GM12874 (cell line): ENCODE measurements at regions not wholly inside any gene's neighbourhood (a gene's known extent, or its start where the extent isn't known, plus 50 kb on each side); places are given as distances from the start of the nearest gene placed in this dataset.

Source experiments
- TF ChIP-seq, protein P1 (sequence below): IDR thresholded peaks from 2 replicates; pipeline ENCODE4 v1.5.1; 2011; ENCODE audit warnings: low read depth, mild to moderate bottlenecking, control low read depth, low read length, moderate library complexity; ENCODE audit not compliant: insufficient read depth

DNA sequence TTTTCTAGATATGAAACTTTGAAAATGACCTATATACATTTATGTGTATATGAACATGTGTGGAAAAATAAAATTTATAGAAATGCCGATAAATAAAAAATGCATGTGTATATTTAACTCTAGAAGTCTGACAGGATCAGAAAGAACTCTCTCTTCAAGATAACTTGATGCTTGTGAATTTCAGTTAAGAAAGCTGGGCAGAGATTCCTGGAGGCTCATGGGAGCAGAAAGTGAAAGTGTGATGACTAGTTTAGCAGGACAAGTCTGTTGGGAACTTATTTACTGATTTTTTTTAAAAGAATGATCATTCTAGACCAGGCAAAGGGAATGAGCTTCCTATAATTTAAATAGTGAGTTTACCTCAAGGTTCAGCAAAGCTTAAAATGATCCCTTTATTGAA lies 81.5 kb upstream of the KCNAB1 start:
- TF ChIP-seq, protein P1, sequence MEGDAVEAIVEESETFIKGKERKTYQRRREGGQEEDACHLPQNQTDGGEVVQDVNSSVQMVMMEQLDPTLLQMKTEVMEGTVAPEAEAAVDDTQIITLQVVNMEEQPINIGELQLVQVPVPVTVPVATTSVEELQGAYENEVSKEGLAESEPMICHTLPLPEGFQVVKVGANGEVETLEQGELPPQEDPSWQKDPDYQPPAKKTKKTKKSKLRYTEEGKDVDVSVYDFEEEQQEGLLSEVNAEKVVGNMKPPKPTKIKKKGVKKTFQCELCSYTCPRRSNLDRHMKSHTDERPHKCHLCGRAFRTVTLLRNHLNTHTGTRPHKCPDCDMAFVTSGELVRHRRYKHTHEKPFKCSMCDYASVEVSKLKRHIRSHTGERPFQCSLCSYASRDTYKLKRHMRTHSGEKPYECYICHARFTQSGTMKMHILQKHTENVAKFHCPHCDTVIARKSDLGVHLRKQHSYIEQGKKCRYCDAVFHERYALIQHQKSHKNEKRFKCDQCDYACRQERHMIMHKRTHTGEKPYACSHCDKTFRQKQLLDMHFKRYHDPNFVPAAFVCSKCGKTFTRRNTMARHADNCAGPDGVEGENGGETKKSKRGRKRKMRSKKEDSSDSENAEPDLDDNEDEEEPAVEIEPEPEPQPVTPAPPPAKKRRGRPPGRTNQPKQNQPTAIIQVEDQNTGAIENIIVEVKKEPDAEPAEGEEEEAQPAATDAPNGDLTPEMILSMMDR: no peak

DNA sequence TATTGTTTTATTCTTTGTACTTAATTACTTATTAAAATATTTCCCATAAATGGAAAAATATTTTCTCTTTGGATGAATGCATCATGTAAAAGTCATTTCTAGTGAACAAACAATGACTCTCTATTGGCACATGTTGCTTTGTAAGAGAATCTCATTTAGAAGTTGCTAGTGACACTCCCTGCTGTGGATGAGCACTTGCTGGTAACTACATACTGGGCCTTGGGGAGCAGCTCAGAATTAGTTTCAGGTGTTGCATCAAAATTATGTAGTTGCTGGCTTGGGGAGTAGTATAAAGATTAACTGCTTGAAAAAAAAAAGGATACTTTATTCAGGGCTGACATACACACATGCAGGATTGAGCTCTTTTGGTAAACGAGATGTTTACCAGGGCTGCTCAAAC lies 80.3 kb upstream of the KCNAB1 start:
- TF ChIP-seq, protein P1: no peak

DNA sequence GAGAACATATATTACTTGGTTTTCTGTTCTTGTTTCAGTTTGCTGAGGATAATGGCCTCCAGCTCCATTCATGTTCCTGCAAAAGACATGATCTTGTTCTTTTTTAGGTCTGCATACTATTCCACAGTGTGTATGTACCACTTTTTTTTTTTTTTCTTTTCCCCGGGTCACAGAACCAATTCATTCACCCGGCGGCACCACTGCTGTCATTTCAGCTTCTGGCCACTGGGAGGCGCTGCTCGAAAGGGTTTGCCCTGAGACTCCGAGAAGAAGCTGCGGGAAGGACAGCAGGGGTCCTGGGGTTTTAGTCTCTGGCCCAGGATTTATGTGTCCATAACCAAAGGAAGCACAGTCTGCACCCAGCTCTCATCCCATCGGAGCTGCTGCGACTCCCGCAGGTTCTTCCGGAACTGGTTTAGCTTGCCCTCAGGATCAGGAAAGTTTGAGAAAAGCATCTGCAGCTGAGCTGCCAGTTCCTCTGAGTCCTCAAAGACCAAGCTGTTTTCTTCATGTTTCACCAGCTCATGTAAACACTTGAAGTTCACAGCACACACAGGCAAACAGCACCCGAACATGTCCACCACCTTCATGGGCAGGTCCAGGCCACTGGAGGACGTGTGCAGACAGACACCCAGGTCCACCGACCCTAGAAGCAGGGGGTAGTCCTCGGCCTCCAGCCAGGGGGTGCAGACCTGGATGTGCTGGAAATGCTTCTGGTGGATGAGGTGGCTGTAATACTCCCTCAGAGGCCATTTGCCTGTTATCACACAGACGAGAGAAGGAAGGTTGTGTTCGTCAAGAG lies 76.3 kb upstream of the KCNAB1 start:
- TF ChIP-seq, protein P1: peak; percentile 59

DNA sequence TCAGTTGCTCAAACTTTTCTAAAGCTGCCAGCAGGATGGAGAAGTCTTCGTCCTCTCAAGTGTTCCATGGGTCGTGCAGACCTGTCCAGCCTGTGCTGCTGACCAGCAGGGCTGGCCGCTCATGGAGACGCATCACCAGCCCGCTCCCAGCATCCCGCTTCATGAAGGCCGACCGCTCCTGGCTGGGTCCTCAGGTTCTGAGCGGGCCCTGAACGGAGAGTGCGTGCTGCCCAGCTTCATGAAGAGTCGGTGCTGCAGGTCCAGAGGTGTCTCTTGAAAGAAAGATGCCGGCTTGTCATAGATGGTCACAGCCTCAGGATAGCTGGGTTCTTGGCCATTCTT lies 75.8 kb upstream of the KCNAB1 start:
- TF ChIP-seq, protein P1: no peak

DNA sequence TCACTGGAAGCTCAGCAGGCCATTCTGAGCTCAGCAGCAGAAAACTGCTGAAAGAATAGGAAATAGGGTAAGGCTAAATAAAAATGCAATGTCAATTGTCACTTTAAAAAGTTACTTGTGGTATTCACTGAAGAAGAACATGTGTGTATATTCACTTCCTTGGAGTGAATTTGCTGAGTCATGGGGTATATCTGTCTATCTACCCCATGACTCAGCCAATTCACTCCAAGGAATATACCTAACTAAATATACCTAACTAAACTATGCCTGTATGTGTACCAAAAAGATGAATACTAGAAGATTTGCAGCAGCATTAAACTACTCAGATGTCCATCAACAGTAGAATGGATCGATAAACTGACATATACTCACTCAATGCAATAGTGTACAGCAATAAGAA lies 69.5 kb upstream of the KCNAB1 start:
- TF ChIP-seq, protein P1: no peak

DNA sequence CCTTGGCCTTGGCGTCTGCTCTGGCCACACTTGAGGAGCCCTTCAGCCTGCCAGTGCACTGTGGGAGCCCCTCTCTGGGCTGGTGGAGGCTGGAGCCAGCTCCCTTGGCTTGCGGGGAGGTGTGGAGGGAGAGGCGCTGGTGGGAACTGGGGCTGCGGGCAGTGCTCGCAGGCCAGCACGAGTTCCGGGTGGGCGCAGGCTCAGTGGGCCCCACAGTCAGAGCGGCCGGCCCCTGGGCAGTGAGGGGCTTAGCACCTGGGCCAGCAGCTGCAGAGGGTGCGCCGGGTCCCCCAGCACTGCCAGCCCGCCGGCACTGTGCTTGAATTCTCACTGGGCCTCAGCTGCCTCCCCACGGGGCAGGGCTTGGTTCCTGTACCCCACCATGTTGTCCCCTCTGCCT lies 68.7 kb upstream of the KCNAB1 start:
- TF ChIP-seq, protein P1: no peak

DNA sequence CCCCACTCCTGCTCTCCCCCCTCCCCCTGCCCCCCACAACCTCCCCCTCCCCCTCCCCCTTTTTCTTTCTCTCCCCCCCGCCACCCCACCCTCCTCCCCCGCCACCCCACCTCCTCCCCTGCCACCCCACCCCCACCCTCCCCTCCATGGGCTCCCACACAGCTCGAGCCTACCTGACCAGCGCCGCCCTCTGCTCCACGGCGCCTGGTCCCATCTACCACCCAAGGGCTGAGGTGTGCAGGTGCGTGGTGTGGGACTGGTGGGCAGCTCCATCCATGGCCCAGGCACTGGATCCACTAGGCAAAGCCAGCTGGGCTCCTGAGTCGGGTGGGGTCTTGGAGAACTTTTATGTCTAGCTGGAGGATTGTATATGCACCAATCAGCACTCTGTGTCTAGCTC lies 68.3 kb upstream of the KCNAB1 start:
- TF ChIP-seq, protein P1: no peak
